RKO (cell line): ENCODE measurements at regions not wholly inside any gene's neighbourhood (a gene's known extent, or its start where the extent isn't known, plus 50 kb on each side); places are given as distances from the start of the nearest gene placed in this dataset.

Experiments
- DNase-seq: peaks from one replicate; pipeline ENCODE4 v3.0.0-alpha.2; 2016; ENCODE audit warnings: low spot score

- no peak for DNase-seq
Observed at GRCh38 chr18:67290421-67290820, 226.1 kb downstream of the DSEL start.

GRCh38 chr18:67285583-67285982 lies 230.9 kb downstream of the DSEL start:
- DNase-seq, result no peak

GRCh38 chr18:67282796-67283195 lies 233.7 kb downstream of the DSEL start:
- no peak for DNase-seq

- no peak for DNase-seq
Observed at GRCh38 chr18:67281746-67282145, 234.8 kb downstream of the DSEL start.

- no peak for DNase-seq
Observed at GRCh38 chr18:67280486-67281242, 235.9 kb downstream of the DSEL start.

- DNase-seq, result no peak
Observed at GRCh38 chr18:67279988-67280387, 236.5 kb downstream of the DSEL start.

- no peak for DNase-seq
Observed at GRCh38 chr18:67278984-67279383, 237.5 kb downstream of the DSEL start.

- DNase-seq, result no peak
Observed at GRCh38 chr18:67276638-67277037, 239.9 kb downstream of the DSEL start.

GRCh38 chr18:67273288-67273687 lies 243.2 kb downstream of the DSEL start:
- DNase-seq, result no peak

GRCh38 chr18:67269206-67269605 lies 247.3 kb downstream of the DSEL start:
- DNase-seq, result no peak

- DNase-seq, result no peak
Observed at GRCh38 chr18:67268530-67268929, 248.0 kb downstream of the DSEL start.

GRCh38 chr18:67266246-67267237 lies 250.0 kb downstream of the DSEL start:
- no peak for DNase-seq

- DNase-seq, result no peak
Observed at GRCh38 chr18:67265464-67266245, 250.9 kb downstream of the DSEL start.

GRCh38 chr18:67261931-67262552 lies 254.5 kb downstream of the DSEL start:
- DNase-seq, result no peak

- no peak for DNase-seq
Observed at GRCh38 chr18:67260841-67261240, 255.7 kb downstream of the DSEL start.

- no peak for DNase-seq
Observed at GRCh38 chr18:67250776-67251424, 265.6 kb downstream of the DSEL start.

GRCh38 chr18:67243799-67244587 lies 272.5 kb downstream of the DSEL start:
- no peak for DNase-seq

GRCh38 chr18:67242001-67242400 lies 274.5 kb downstream of the DSEL start:
- DNase-seq, result no peak

GRCh38 chr18:67241299-67241698 lies 275.2 kb downstream of the DSEL start:
- DNase-seq, result no peak

- no peak for DNase-seq
Observed at GRCh38 chr18:67239826-67240225, 276.7 kb downstream of the DSEL start.
